CD14-positive monocyte (primary cell): ENCODE measurements at regions not wholly inside any gene's neighbourhood (a gene's known extent, or its start where the extent isn't known, plus 50 kb on each side); places are given as distances from the start of the nearest gene placed in this dataset.

ENCODE experiments used
- DNase-seq, 3 donors: peaks; one replicate each; pipeline ENCODE4 v3.0.0-alpha.2; 2011 to 2022
- H2AFZ ChIP-seq: 2 replicates; pipeline ENCODE4 v1.6.0; 2012; ENCODE audit warnings: mild to moderate bottlenecking, low read depth, low read length, inconsistent platforms; ENCODE audit not compliant: insufficient read depth, poor library complexity, severe bottlenecking
- H3K27ac ChIP-seq, 2 donors: 1 replicate in 1 of 2; 2 replicates in 1 of 2; pipeline ENCODE4 v1.5.1; 2012 to 2013; ENCODE audit warnings: low read length in 2 of 2, control low read depth in 1 of 2, inconsistent platforms in 1 of 2, low read depth in 1 of 2, mild to moderate bottlenecking in 1 of 2
- H3K27me3 ChIP-seq, 2 donors: one replicate each; pipeline versions ENCODE4 v1.6.0 to v1.6.1; 2011 to 2013; ENCODE audit warnings: low read length in 2 of 2; ENCODE audit not compliant: control insufficient read depth in 2 of 2, insufficient read depth in 2 of 2
- H3K36me3 ChIP-seq, 2 donors: replicated peaks in 1 of 2; 1 replicate in 1 of 2; 2 replicates in 1 of 2; pipeline versions ENCODE4 v1.5.1 to v1.6.1; 2012 to 2013; ENCODE audit warnings: low read length in 2 of 2, control low read depth in 1 of 2, inconsistent platforms in 1 of 2, mild to moderate bottlenecking in 1 of 2; ENCODE audit not compliant: insufficient read depth in 2 of 2, control insufficient read depth in 1 of 2
- H3K4me1 ChIP-seq, 2 donors: 1 replicate in 1 of 2; 2 replicates in 1 of 2; pipeline versions ENCODE4 v1.5.1 to v1.6.1; 2012 to 2013; ENCODE audit warnings: low read length in 2 of 2, control low read depth in 1 of 2, inconsistent platforms in 1 of 2, mild to moderate bottlenecking in 1 of 2, moderate library complexity in 1 of 2; ENCODE audit not compliant: insufficient read depth in 2 of 2, control insufficient read depth in 1 of 2
- H3K4me2 ChIP-seq: replicated peaks from 2 replicates; pipeline ENCODE3; 2012; ENCODE audit warnings: low read length, moderate library complexity, mild to moderate bottlenecking; ENCODE audit not compliant: poor library complexity, severe bottlenecking; ENCODE audit errors: extremely low read depth
- H3K4me3 ChIP-seq, 3 experiments: fragments of 200-600 bp in 1 of 3; sonication (generic) in 1 of 3; replicated peaks in 1 of 3; 1 replicate in 2 of 3; 2 replicates in 1 of 3; pipeline ENCODE4 v1.5.1; 2011 to 2013; ENCODE audit warnings: low read length in 3 of 3, mild to moderate bottlenecking in 3 of 3, control low read depth in 2 of 3, low read depth in 2 of 3, inconsistent platforms in 1 of 3, moderate library complexity in 1 of 3
- H3K79me2 ChIP-seq: 2 replicates; pipeline ENCODE4 v1.6.0; 2012; ENCODE audit warnings: mild to moderate bottlenecking, control low read depth, inconsistent platforms, low read length, moderate library complexity; ENCODE audit not compliant: insufficient read depth
- H3K9ac ChIP-seq: 2 replicates; pipeline ENCODE4 v1.6.0; 2017; ENCODE audit warnings: low read length, mild to moderate bottlenecking; ENCODE audit not compliant: insufficient read depth, poor library complexity, severe bottlenecking
- H3K9me3 ChIP-seq, 2 donors: replicated peaks in 1 of 2; 1 replicate in 1 of 2; 2 replicates in 1 of 2; pipeline versions ENCODE4 v1.5.1 to v1.6.1; 2012 to 2013; ENCODE audit warnings: low read length in 2 of 2, control low read depth in 1 of 2; ENCODE audit not compliant: control insufficient read depth in 1 of 2, insufficient read depth in 1 of 2
- H4K20me1 ChIP-seq: 2 replicates; pipeline ENCODE4 v1.6.0; 2012; ENCODE audit warnings: mild to moderate bottlenecking, low read length, control low read depth, moderate library complexity; ENCODE audit not compliant: insufficient read depth
- H3K27ac Mint-ChIP-seq, 7 donors: one replicate each; pipeline ENCODE4 v1.8.0; 2020; ENCODE audit warnings: mild to moderate bottlenecking in 7 of 7, mixed read lengths in 7 of 7, moderate library complexity in 6 of 7, inconsistent platforms in 2 of 7
- H3K27me3 Mint-ChIP-seq, 3 donors: one replicate each; pipeline ENCODE4 v1.8.0; 2021 to 2022; ENCODE audit warnings: low read depth in 3 of 3, mild to moderate bottlenecking in 3 of 3, mixed read lengths in 3 of 3, moderate library complexity in 3 of 3, inconsistent platforms in 1 of 3
- H3K36me3 Mint-ChIP-seq, 2 donors: one replicate each; pipeline ENCODE4 v1.8.0; 2020; ENCODE audit warnings: mixed read lengths in 2 of 2, inconsistent platforms in 1 of 2, mild to moderate bottlenecking in 1 of 2
- H3K4me1 Mint-ChIP-seq: one replicate; pipeline ENCODE4 v1.8.0; 2020; ENCODE audit warnings: mild to moderate bottlenecking, mixed read lengths
- H3K4me3 Mint-ChIP-seq, 2 donors: one replicate each; pipeline ENCODE4 v1.8.0; 2020; ENCODE audit warnings: mild to moderate bottlenecking in 2 of 2, mixed read lengths in 2 of 2, moderate library complexity in 1 of 2
- H3K9me3 Mint-ChIP-seq, 7 donors: one replicate each; pipeline ENCODE4 v1.8.0; 2020 to 2022; ENCODE audit warnings: mixed read lengths in 7 of 7, mild to moderate bottlenecking in 6 of 7, moderate library complexity in 6 of 7, inconsistent platforms in 2 of 7
- CTCF ChIP-seq: fragments of 200-600 bp; IDR thresholded peaks from one replicate; pipeline ENCODE4 v1.8.0; 2022; ENCODE audit warnings: antibody characterized with exemption, mild to moderate bottlenecking
- WGBS: methylation state at CpG from one replicate; pipeline ENCODE4 v1.1.5; 2013; ENCODE audit warnings: missing lambda C conversion rate; ENCODE audit not compliant: insufficient coverage; 5-methylcytosine and 5-hydroxymethylcytosine counted together
- intact Hi-C, 2 donors: fragments of 100-400 bp; cut with micrococcal nuclease; formaldehyde crosslinking; loops; one replicate each; pipeline versions ENCODE4 v1.15.0 to v1.15.1; 2023

- WGBS: 100% methylated on average over 1 of the region's 5 CpGs
- Histone ChIP-seq H3K4me1 (no peaks in the 10 kb centered on the region), H3K9ac (no peak overlapping the region), H3K9me3 (no peaks in the 10 kb centered on the region), H3K27ac (no peak overlapping the region), H3K4me3 (no peak overlapping the region), H3K79me2 (no peaks in the 10 kb centered on the region), H3K4me2 (no peak overlapping the region), H2AFZ (no peak overlapping the region), H4K20me1 (no peaks in the 10 kb centered on the region), H3K36me3 (no peaks in the 10 kb centered on the region), H3K27me3 (no peaks in the 10 kb centered on the region)
- TF ChIP-seq CTCF: no peak
- no peak overlapping the region for H3K27ac Mint-ChIP-seq
- H3K36me3 Mint-ChIP-seq: no peaks in the 10 kb centered on the region
- H3K4me1 Mint-ChIP-seq: peaks cover 4% of the 10 kb centered on the region
- H3K27me3 Mint-ChIP-seq: peaks cover 0 to 4% (median 2%) of the 10 kb centered on the region in 3 donors
- H3K4me3 Mint-ChIP-seq: no peak overlapping the region
- intact Hi-C loops: no loop called here
- peaks cover 0 to 16% (median 7%) of the 10 kb centered on the region in 7 donors for H3K9me3 Mint-ChIP-seq
- no peak for DNase-seq
These were observed 252.1 kb downstream of the CDCA7 start for GRCh38 chr2:173606619-173607248.

- Histone ChIP-seq H3K27me3 (no peaks in the 10 kb centered on the region), H3K4me2 (no peak overlapping the region), H2AFZ (no peak overlapping the region), H3K9me3 (no peaks in the 10 kb centered on the region), H3K9ac (no peak overlapping the region), H3K79me2 (no peaks in the 10 kb centered on the region), H4K20me1 (no peaks in the 10 kb centered on the region), H3K27ac (no peak overlapping the region), H3K4me3 (no peak overlapping the region), H3K36me3 (no peaks in the 10 kb centered on the region), H3K4me1 (no peaks in the 10 kb centered on the region)
- peaks cover 4% of the 10 kb centered on the region for H3K4me1 Mint-ChIP-seq
- peaks cover 0 to 5% (median 2%) of the 10 kb centered on the region in 3 donors for H3K27me3 Mint-ChIP-seq
- peak overlapping the region in 1 of 7 donors; percentile 78 for H3K27ac Mint-ChIP-seq
- 21% methylated on average over 4 of the region's 7 CpGs for WGBS
- no peaks in the 10 kb centered on the region for H3K36me3 Mint-ChIP-seq
- H3K9me3 Mint-ChIP-seq: peaks cover 0 to 14% (median 7%) of the 10 kb centered on the region in 7 donors
- DNase-seq: no peak
- H3K4me3 Mint-ChIP-seq: peak overlapping the region in 1 of 2 donors; percentile 47
- intact Hi-C loops: no loop called here
- TF ChIP-seq CTCF: no peak
These were observed 253.1 kb downstream of the CDCA7 start for GRCh38 chr2:173607606-173608311.
